Endodermal cell (in vitro differentiated cells): ENCODE measurements at regions not wholly inside any gene's neighbourhood (a gene's known extent, or its start where the extent isn't known, plus 50 kb on each side); places are given as distances from the start of the nearest gene placed in this dataset.

Experiments used
- DNase-seq: peaks from one replicate; pipeline ENCODE4 v3.0.0-alpha.2; 2017
- H3K27ac ChIP-seq: 2 replicates; pipeline ENCODE4 v1.5.1; 2013; ENCODE audit warnings: mild to moderate bottlenecking, low read depth, low read length, moderate library complexity
- H3K27me3 ChIP-seq: 2 replicates; pipeline ENCODE4 v1.6.1; 2013; ENCODE audit warnings: mild to moderate bottlenecking, low read length, moderate library complexity; ENCODE audit not compliant: insufficient read depth, control insufficient read depth, poor library complexity, severe bottlenecking
- H3K36me3 ChIP-seq: 2 replicates; pipeline ENCODE4 v1.7.0; 2013; ENCODE audit warnings: mild to moderate bottlenecking, low read length, moderate library complexity; ENCODE audit not compliant: control insufficient read depth, insufficient read depth
- H3K4me1 ChIP-seq: one replicate; pipeline ENCODE4 v1.7.0; 2013; ENCODE audit warnings: low read length; ENCODE audit not compliant: control insufficient read depth, insufficient read depth
- H3K4me3 ChIP-seq: 2 replicates; pipeline ENCODE4 v1.5.1; 2013; ENCODE audit warnings: mild to moderate bottlenecking, low read length, moderate library complexity
- H3K9ac ChIP-seq: 2 replicates; pipeline ENCODE4 v1.6.1; 2013; ENCODE audit warnings: mild to moderate bottlenecking, low read length, moderate library complexity; ENCODE audit not compliant: poor library complexity, severe bottlenecking; ENCODE audit errors: extremely low read depth
- H3K9me3 ChIP-seq: 2 replicates; pipeline ENCODE4 v1.6.1; 2013; ENCODE audit warnings: mild to moderate bottlenecking, low read length, moderate library complexity; ENCODE audit not compliant: control insufficient read depth
- H3K27ac Mint-ChIP-seq: 2 replicates; pipeline ENCODE4 v1.8.0; 2020; ENCODE audit warnings: mixed read lengths
- H3K27me3 Mint-ChIP-seq: 2 replicates; pipeline ENCODE4 v1.8.0; 2021; ENCODE audit warnings: mild to moderate bottlenecking, mixed read lengths; ENCODE audit not compliant: insufficient read depth
- H3K36me3 Mint-ChIP-seq: 2 replicates; pipeline ENCODE4 v1.8.0; 2020; ENCODE audit warnings: low read depth, mixed read lengths
- H3K4me1 Mint-ChIP-seq: 2 replicates; pipeline ENCODE4 v1.8.0; 2020; ENCODE audit warnings: mixed read lengths
- H3K4me3 Mint-ChIP-seq: 2 replicates; pipeline ENCODE4 v1.8.0; 2020; ENCODE audit warnings: mild to moderate bottlenecking, moderate library complexity, mixed read lengths
- H3K9me3 Mint-ChIP-seq: 2 replicates; pipeline ENCODE4 v1.8.0; 2020; ENCODE audit warnings: mild to moderate bottlenecking, mixed read lengths
- CTCF ChIP-seq: fragments of 200-600 bp; sonication (generic); conservative IDR thresholded peaks from 2 replicates; pipeline ENCODE4 v1.5.0; 2021; ENCODE audit warnings: antibody characterized with exemption, mild to moderate bottlenecking
- whole genome bisulfite sequencing, 2 experiments: methylation state at CpG; one replicate each; pipeline versions ENCODE4 v1.1.5 to v1.1.7; 2013; ENCODE audit warnings: missing lambda C conversion rate in 2 of 2, mixed read lengths in 1 of 2; ENCODE audit not compliant: insufficient coverage in 1 of 2, insufficient read length in 1 of 2; 5-methylcytosine and 5-hydroxymethylcytosine counted together

DNA sequence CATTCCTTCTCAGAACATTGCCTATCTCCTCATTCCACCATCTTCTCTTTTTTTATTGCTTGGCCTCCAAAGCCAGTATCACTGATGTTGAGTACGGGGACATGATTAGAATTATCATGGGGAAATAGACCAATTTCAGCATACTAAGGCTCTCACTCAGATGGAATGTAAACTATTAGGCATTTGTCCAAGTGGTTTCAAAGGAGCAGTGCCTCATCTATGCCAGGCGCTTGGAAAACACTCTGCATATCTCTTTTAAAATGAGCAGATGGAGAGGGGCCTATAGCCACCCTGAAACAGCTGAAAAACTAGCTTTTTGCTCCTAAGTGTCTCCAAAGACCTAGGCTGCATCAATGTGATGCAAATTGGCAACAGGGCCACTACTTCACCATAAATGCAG, 150.8 kb upstream of the DIPK2B start:
- Mint-ChIP-seq H3K4me3 (no peak overlapping the region), H3K27me3 (no peaks in the 10 kb centered on the region), H3K4me1 (no peaks in the 10 kb centered on the region), H3K36me3 (peaks cover 10% of the 10 kb centered on the region), H3K27ac (no peak overlapping the region), H3K9me3 (peaks cover 57% of the 10 kb centered on the region)
- no peak for TF ChIP-seq CTCF
- Histone ChIP-seq H3K27me3 (no peaks in the 10 kb centered on the region), H3K27ac (no peak overlapping the region), H3K9ac (no peak overlapping the region), H3K4me1 (no peaks in the 10 kb centered on the region), H3K4me3 (no peak overlapping the region), H3K9me3 (peaks cover 8% of the 10 kb centered on the region), H3K36me3 (no peaks in the 10 kb centered on the region)
- DNase-seq, result no peak
- 96% methylated on average over 2 of the region's 2 CpGs; no CpG with 5 or more reads in 1 of the 2 experiments for WGBS, 2 experiments

GRCh38 chrX:45348296-45348695, 147.6 kb upstream of the DIPK2B start:
- H3K27ac Mint-ChIP-seq, result no peak overlapping the region
- H3K9me3 Mint-ChIP-seq, result peaks cover 46% of the 10 kb centered on the region
- H3K27ac ChIP-seq, result no peak overlapping the region
- TF ChIP-seq CTCF, result no peak
- H3K9me3 ChIP-seq, result peaks cover 8% of the 10 kb centered on the region
- H3K4me3 ChIP-seq, result no peak overlapping the region
- no peaks in the 10 kb centered on the region for H3K4me1 Mint-ChIP-seq
- H3K9ac ChIP-seq, result no peak overlapping the region
- H3K27me3 Mint-ChIP-seq, result no peaks in the 10 kb centered on the region
- DNase-seq, result no peak
- H3K27me3 ChIP-seq, result no peaks in the 10 kb centered on the region
- H3K36me3 Mint-ChIP-seq, result peaks cover 6% of the 10 kb centered on the region
- no peak overlapping the region for H3K4me3 Mint-ChIP-seq
- no peaks in the 10 kb centered on the region for H3K36me3 ChIP-seq
- no peaks in the 10 kb centered on the region for H3K4me1 ChIP-seq

- Mint-ChIP-seq H3K4me1 (no peaks in the 10 kb centered on the region), H3K4me3 (no peak overlapping the region), H3K36me3 (peaks cover 6% of the 10 kb centered on the region), H3K27me3 (no peaks in the 10 kb centered on the region), H3K27ac (no peak overlapping the region), H3K9me3 (peaks cover 45% of the 10 kb centered on the region)
- H3K4me3 ChIP-seq, result no peak overlapping the region
- no peak for DNase-seq
- H3K9ac ChIP-seq, result no peak overlapping the region
- H3K36me3 ChIP-seq, result no peaks in the 10 kb centered on the region
- H3K27me3 ChIP-seq, result no peaks in the 10 kb centered on the region
- no peaks in the 10 kb centered on the region for H3K4me1 ChIP-seq
- H3K27ac ChIP-seq, result no peak overlapping the region
- no peak for TF ChIP-seq CTCF
- H3K9me3 ChIP-seq, result peaks cover 8% of the 10 kb centered on the region
These were observed 147.2 kb upstream of the DIPK2B start for GRCh38 chrX:45347877-45348276.
